HCT116 (cell line): ENCODE measurements at regions not wholly inside any gene's neighbourhood (a gene's known extent, or its start where the extent isn't known, plus 50 kb on each side); places are given as distances from the start of the nearest gene placed in this dataset.

Experiments used
- ATAC-seq: fragments of 200-7000 bp; cut with Tn5 transposase; 2 replicates; pipeline ENCODE4 v1.9.1; 2020; ENCODE audit warnings: mild to moderate bottlenecking, moderate library complexity
- BruUV-seq: library from RNA; stranded (reverse); fragments of 400-500 nt; replicated peaks from 2 replicates; lab custom pipeline; 2021; lab: Mats Ljungman, UMichigan
- CTCF ChIA-PET: fragments of 300-600 bp; sonication (Branson Sonifier 250); formaldehyde crosslinking; loops from one replicate; lab custom pipeline; 2021; ENCODE audit warnings: antibody characterized with exemption; lab: Charles Lee
- POLR2A ChIA-PET: fragments of 300-600, 350-600 bp; sonication (Branson Sonifier 250); formaldehyde crosslinking; loops from one replicate; lab custom pipeline; 2021; ENCODE audit warnings: antibody characterized with exemption; lab: Charles Lee
- RAD21 ChIA-PET, 2 experiments: fragments of 300-600 bp; sonication (Branson Sonifier 250); formaldehyde crosslinking; loops; one replicate each; lab custom pipeline; 2023; ENCODE audit warnings: low total read pairs in 2 of 2; ENCODE audit not compliant: uncharacterized antibody in 2 of 2, unreplicated experiment in 2 of 2, low non-redundant PET in 1 of 2; lab: Charles Lee
- DNase-seq: peaks from one replicate; pipeline ENCODE4 v3.0.0-alpha.2; 2010; ENCODE audit warnings: low read depth, low spot score
- H2AFZ ChIP-seq: fragments of 200-600 bp; shearing (Covaris generic), sonication (generic); 2 replicates; pipeline ENCODE4 v1.6.1; 2017; ENCODE audit warnings: low read depth, mixed run types, mixed read lengths, antibody characterized with exemption, low read length; ENCODE audit not compliant: poor library complexity, severe bottlenecking
- H3K27ac ChIP-seq: 2 replicates; pipeline ENCODE4 v1.5.1; 2012; ENCODE audit warnings: low read depth, low read length
- H3K27me3 ChIP-seq: fragments of 200-600 bp; sonication (generic); 2 replicates; pipeline ENCODE4 v1.6.1; 2016; ENCODE audit warnings: mixed run types, low read length, mixed read lengths; ENCODE audit not compliant: insufficient read depth
- H3K36me3 ChIP-seq, 2 experiments: fragments of 200-500 bp in 1 of 2; fragments of 200-600 bp in 1 of 2; sonication (Bioruptor generic) in 1 of 2; sonication (generic) in 1 of 2; 2 replicates each; pipeline versions ENCODE4 v1.5.1 to v1.6.1; 2014 to 2016; ENCODE audit warnings: low read length in 2 of 2, inconsistent platforms in 1 of 2, mixed read lengths in 1 of 2, mixed run types in 1 of 2; ENCODE audit not compliant: insufficient read depth in 2 of 2, control insufficient read depth in 1 of 2
- H3K4me1 ChIP-seq, 2 experiments: fragments of 200-600 bp in 1 of 2; sonication (generic) in 1 of 2; 2 replicates each; pipeline versions ENCODE4 v1.5.1 to v1.6.1; 2012 to 2017; ENCODE audit warnings: low read length in 2 of 2, inconsistent platforms in 1 of 2, mild to moderate bottlenecking in 1 of 2, mixed read lengths in 1 of 2, mixed run types in 1 of 2, moderate library complexity in 1 of 2; ENCODE audit not compliant: insufficient read depth in 2 of 2, control insufficient read depth in 1 of 2
- H3K4me2 ChIP-seq: fragments of 200-600 bp; sonication (generic); 2 replicates; pipeline ENCODE4 v1.6.1; 2017; ENCODE audit warnings: mixed run types, low read length, mixed read lengths
- H3K4me3 ChIP-seq, 2 experiments: fragments of 200-600 bp in 1 of 2; sonication (generic) in 1 of 2; replicated peaks in 1 of 2; 2 replicates each; pipeline ENCODE4 v1.5.1; 2011 to 2016; ENCODE audit warnings: low read length in 2 of 2, control low read depth in 1 of 2, low read depth in 1 of 2, mild to moderate bottlenecking in 1 of 2, mixed read lengths in 1 of 2, mixed run types in 1 of 2
- H3K79me2 ChIP-seq: fragments of 200-600 bp; sonication (generic); 2 replicates; pipeline ENCODE4 v1.6.1; 2017; ENCODE audit warnings: mild to moderate bottlenecking, mixed run types, low read length, moderate library complexity, mixed read lengths; ENCODE audit not compliant: insufficient read depth
- H3K9ac ChIP-seq: fragments of 200-600 bp; sonication (generic); 2 replicates; pipeline ENCODE4 v1.6.1; 2016; ENCODE audit warnings: low read length, mixed read lengths
- H3K9me2 ChIP-seq: fragments of 200-600 bp; sonication (generic), shearing (Covaris generic); 2 replicates; pipeline ENCODE4 v1.6.1; 2017; ENCODE audit warnings: mixed run types, mild to moderate bottlenecking, moderate library complexity; ENCODE audit not compliant: insufficient read depth
- H3K9me3 ChIP-seq, 2 experiments: fragments of 200-500 bp in 1 of 2; fragments of 200-600 bp in 1 of 2; sonication (Bioruptor generic) in 1 of 2; sonication (generic) in 1 of 2; 2 replicates each; pipeline ENCODE4 v1.6.1; 2014 to 2017; ENCODE audit warnings: low read length in 2 of 2, mixed read lengths in 2 of 2, inconsistent platforms in 1 of 2, low read depth in 1 of 2, mild to moderate bottlenecking in 1 of 2, mixed run types in 1 of 2, moderate library complexity in 1 of 2; ENCODE audit not compliant: control insufficient read depth in 1 of 2, insufficient read depth in 1 of 2
- H4K20me1 ChIP-seq: fragments of 200-600 bp; sonication (generic), shearing (Covaris generic); 2 replicates; pipeline ENCODE4 v1.6.1; 2017; ENCODE audit warnings: mixed run types, mild to moderate bottlenecking, moderate library complexity; ENCODE audit not compliant: insufficient read depth
- ATF3 ChIP-seq: IDR thresholded peaks from 2 replicates; pipeline ENCODE4 v1.6.1; 2012
- EGR1 ChIP-seq: IDR thresholded peaks from 2 replicates; pipeline ENCODE4 v1.6.1; 2012; ENCODE audit warnings: low read depth
- EZH2 ChIP-seq: fragments of 200-600 bp; sonication (generic); IDR thresholded peaks from 2 replicates; pipeline ENCODE4 v1.6.1; 2017; ENCODE audit warnings: antibody characterized with exemption, mixed run types
- FOSL1 ChIP-seq: IDR thresholded peaks from 2 replicates; pipeline ENCODE4 v1.6.1; 2012; ENCODE audit warnings: low read depth
- MAX ChIP-seq: IDR thresholded peaks from 2 replicates; pipeline ENCODE4 v1.6.1; 2012
- POLR2A ChIP-seq: IDR thresholded peaks from 2 replicates; pipeline ENCODE4 v1.7.0; 2011; ENCODE audit warnings: borderline replicate concordance; ENCODE audit not compliant: insufficient read depth, insufficient read length; ENCODE audit errors: extremely low read depth
- RAD21 ChIP-seq: IDR thresholded peaks from 2 replicates; pipeline ENCODE4 v1.6.1; 2012; ENCODE audit warnings: low read depth, mild to moderate bottlenecking
- SIN3A ChIP-seq: IDR thresholded peaks from 2 replicates; pipeline ENCODE4 v1.6.1; 2012; ENCODE audit warnings: low read depth
- SRF ChIP-seq: IDR thresholded peaks from 2 replicates; pipeline ENCODE4 v1.6.1; 2012; ENCODE audit warnings: low read depth
- TCF7L2 ChIP-seq: IDR thresholded peaks from 2 replicates; pipeline ENCODE4 v1.7.0; 2011; ENCODE audit warnings: borderline replicate concordance, inconsistent platforms; ENCODE audit not compliant: insufficient read depth, insufficient read length; ENCODE audit errors: extremely low read depth
- intact Hi-C: fragments of 100-400 bp; cut with micrococcal nuclease; formaldehyde crosslinking; loops from 2 replicates; pipeline ENCODE4 v1.10.0; 2022
- TF ChIP-seq, protein P1 (sequence below): IDR thresholded peaks from 2 replicates; pipeline ENCODE4 v1.6.1; 2011; ENCODE audit warnings: mild to moderate bottlenecking, low read length, moderate library complexity; ENCODE audit not compliant: insufficient replicate concordance; ENCODE audit errors: extremely low read depth
- TF ChIP-seq, protein P2 (sequence below), 3 experiments: fragments of 200-600 bp in 1 of 3; sonication (generic) in 1 of 3; IDR thresholded peaks in 2 of 3; conservative IDR thresholded peaks in 1 of 3; 2 replicates each; pipeline ENCODE4 v1.5.1; 2012 to 2017; ENCODE audit warnings: low read depth in 2 of 3, low read length in 2 of 3, antibody characterized with exemption in 1 of 3, borderline replicate concordance in 1 of 3, control low read depth in 1 of 3, mild to moderate bottlenecking in 1 of 3, mixed read lengths in 1 of 3, mixed run types in 1 of 3, moderate library complexity in 1 of 3; ENCODE audit not compliant: insufficient read depth in 1 of 3
- TF ChIP-seq, protein P3 (sequence below): IDR thresholded peaks from 2 replicates; pipeline ENCODE4 v1.6.1; 2012; ENCODE audit warnings: low read depth

DNA sequence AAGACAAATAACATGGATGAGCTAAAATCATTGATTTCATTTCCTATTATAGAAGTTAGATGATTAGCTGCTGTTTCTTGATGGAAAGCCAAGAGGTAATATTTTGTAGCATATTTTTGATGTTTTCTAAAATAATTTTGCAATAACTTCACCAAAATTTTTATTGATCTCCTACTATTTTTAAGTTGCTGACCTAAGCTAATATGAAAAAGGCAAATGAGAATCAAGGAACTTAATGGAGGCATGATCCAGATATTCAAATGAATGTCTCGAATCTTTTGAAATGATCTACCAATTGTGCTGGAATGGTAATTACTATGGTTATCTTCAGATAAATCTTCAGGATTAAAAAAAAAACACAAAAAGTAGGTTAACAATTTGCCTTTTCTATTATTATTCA, 1591.4 kb upstream of the PCDH7 start:
- TF ChIP-seq MAX: no peak
- TF ChIP-seq, protein P1, sequence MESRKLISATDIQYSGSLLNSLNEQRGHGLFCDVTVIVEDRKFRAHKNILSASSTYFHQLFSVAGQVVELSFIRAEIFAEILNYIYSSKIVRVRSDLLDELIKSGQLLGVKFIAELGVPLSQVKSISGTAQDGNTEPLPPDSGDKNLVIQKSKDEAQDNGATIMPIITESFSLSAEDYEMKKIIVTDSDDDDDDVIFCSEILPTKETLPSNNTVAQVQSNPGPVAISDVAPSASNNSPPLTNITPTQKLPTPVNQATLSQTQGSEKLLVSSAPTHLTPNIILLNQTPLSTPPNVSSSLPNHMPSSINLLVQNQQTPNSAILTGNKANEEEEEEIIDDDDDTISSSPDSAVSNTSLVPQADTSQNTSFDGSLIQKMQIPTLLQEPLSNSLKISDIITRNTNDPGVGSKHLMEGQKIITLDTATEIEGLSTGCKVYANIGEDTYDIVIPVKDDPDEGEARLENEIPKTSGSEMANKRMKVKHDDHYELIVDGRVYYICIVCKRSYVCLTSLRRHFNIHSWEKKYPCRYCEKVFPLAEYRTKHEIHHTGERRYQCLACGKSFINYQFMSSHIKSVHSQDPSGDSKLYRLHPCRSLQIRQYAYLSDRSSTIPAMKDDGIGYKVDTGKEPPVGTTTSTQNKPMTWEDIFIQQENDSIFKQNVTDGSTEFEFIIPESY: no peak
- no peak for TF ChIP-seq FOSL1
- no peak for TF ChIP-seq SRF
- TF ChIP-seq SIN3A: no peak
- no peak for TF ChIP-seq POLR2A
- TF ChIP-seq ATF3: no peak
- no peak for TF ChIP-seq EGR1
- ChIA-PET CTCF (no interaction called here), POLR2A (no interaction called here), RAD21 (no interaction called here)
- BruUV-seq: no TSS peak
- no peak for DNase-seq
- Histone ChIP-seq H3K79me2 (no peaks in the 10 kb centered on the region), H3K9ac (no peak overlapping the region), H3K27ac (no peak overlapping the region), H3K4me1 (no peaks in the 10 kb centered on the region), H2AFZ (no peak overlapping the region), H3K4me3 (no peak overlapping the region), H3K9me2 (no peaks in the 10 kb centered on the region), H3K4me2 (no peak overlapping the region), H3K9me3 (no peaks in the 10 kb centered on the region), H3K36me3 (no peaks in the 10 kb centered on the region), H3K27me3 (no peaks in the 10 kb centered on the region), H4K20me1 (no peaks in the 10 kb centered on the region)
- no peak for ATAC-seq
- intact Hi-C loops: no loop called here

DNA sequence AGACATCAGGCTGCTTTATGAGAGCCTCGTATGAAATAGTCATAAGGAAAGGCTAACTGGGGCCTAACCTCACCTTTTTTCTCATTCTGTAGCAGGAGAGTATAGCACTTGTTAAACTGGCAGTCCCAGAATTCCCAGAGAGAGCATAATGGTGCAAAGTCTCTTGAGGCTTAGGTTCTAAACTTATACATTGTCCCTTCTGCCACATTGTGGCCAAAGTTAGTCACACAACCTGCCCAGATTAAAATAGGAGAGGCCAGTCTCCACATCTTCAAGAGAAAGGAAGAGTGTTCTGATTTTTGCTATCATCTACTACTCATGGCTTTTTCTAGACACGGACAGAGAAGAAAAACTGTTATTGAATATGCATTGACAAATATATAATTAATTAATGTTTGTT, 1588.9 kb upstream of the PCDH7 start:
- no TSS peak for BruUV-seq
- DNase-seq (peak; percentile 1), ATAC-seq (no peak; the same call in 1 of the 2 replicates)
- no peaks in the 10 kb centered on the region for H3K36me3 ChIP-seq
- ChIA-PET POLR2A (no interaction called here), CTCF (no interaction called here), RAD21 (no interaction called here)
- H3K79me2 ChIP-seq: no peaks in the 10 kb centered on the region
- no peak overlapping the region for H2AFZ ChIP-seq
- TF ChIP-seq, protein P2, sequence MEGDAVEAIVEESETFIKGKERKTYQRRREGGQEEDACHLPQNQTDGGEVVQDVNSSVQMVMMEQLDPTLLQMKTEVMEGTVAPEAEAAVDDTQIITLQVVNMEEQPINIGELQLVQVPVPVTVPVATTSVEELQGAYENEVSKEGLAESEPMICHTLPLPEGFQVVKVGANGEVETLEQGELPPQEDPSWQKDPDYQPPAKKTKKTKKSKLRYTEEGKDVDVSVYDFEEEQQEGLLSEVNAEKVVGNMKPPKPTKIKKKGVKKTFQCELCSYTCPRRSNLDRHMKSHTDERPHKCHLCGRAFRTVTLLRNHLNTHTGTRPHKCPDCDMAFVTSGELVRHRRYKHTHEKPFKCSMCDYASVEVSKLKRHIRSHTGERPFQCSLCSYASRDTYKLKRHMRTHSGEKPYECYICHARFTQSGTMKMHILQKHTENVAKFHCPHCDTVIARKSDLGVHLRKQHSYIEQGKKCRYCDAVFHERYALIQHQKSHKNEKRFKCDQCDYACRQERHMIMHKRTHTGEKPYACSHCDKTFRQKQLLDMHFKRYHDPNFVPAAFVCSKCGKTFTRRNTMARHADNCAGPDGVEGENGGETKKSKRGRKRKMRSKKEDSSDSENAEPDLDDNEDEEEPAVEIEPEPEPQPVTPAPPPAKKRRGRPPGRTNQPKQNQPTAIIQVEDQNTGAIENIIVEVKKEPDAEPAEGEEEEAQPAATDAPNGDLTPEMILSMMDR (IDR thresholded peaks at IDR 0.05 in 2 of 3, conservative IDR thresholded peaks at IDR 0.05 in 1 of 3; ENCODE audit: borderline replicate concordance in 1 of 3, insufficient read depth in 1 of 3, low read depth in 2 of 3, low read length in 2 of 3): peak; percentile 4 to 33 (median 11); a peak in 2 of 6 replicates
- TF ChIP-seq RAD21: peak; percentile 21; the same call in 1 of the 2 replicates
- TF ChIP-seq, protein P3, sequence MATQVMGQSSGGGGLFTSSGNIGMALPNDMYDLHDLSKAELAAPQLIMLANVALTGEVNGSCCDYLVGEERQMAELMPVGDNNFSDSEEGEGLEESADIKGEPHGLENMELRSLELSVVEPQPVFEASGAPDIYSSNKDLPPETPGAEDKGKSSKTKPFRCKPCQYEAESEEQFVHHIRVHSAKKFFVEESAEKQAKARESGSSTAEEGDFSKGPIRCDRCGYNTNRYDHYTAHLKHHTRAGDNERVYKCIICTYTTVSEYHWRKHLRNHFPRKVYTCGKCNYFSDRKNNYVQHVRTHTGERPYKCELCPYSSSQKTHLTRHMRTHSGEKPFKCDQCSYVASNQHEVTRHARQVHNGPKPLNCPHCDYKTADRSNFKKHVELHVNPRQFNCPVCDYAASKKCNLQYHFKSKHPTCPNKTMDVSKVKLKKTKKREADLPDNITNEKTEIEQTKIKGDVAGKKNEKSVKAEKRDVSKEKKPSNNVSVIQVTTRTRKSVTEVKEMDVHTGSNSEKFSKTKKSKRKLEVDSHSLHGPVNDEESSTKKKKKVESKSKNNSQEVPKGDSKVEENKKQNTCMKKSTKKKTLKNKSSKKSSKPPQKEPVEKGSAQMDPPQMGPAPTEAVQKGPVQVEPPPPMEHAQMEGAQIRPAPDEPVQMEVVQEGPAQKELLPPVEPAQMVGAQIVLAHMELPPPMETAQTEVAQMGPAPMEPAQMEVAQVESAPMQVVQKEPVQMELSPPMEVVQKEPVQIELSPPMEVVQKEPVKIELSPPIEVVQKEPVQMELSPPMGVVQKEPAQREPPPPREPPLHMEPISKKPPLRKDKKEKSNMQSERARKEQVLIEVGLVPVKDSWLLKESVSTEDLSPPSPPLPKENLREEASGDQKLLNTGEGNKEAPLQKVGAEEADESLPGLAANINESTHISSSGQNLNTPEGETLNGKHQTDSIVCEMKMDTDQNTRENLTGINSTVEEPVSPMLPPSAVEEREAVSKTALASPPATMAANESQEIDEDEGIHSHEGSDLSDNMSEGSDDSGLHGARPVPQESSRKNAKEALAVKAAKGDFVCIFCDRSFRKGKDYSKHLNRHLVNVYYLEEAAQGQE: no peak
- no peak for TF ChIP-seq EGR1
- TF ChIP-seq TCF7L2: no peak
- no peak for TF ChIP-seq EZH2
- no peaks in the 10 kb centered on the region for H3K27me3 ChIP-seq
- H4K20me1 ChIP-seq: no peaks in the 10 kb centered on the region
- intact Hi-C loops: no loop called here
- H3K4me3 ChIP-seq: no peak overlapping the region
- H3K4me1 ChIP-seq: no peaks in the 10 kb centered on the region
- H3K4me2 ChIP-seq: no peak overlapping the region
- H3K9ac ChIP-seq: no peak overlapping the region
- H3K9me2 ChIP-seq: no peaks in the 10 kb centered on the region
- no peak overlapping the region for H3K27ac ChIP-seq
- no peaks in the 10 kb centered on the region for H3K9me3 ChIP-seq
